ENCODE measurements at regions not wholly inside any gene's neighbourhood (a gene's known extent, or its start where the extent isn't known, plus 50 kb on each side); places are given as distances from the start of the nearest gene placed in this dataset.

- no peak for TF ChIP-seq CTCF (IDR thresholded peaks at IDR 0.05; ENCODE audit: low read depth, low read length, missing input control)
- no peak for TF ChIP-seq MAX (IDR thresholded peaks at IDR 0.05)
- no peak for TF ChIP-seq FOXA1 (IDR thresholded peaks at IDR 0.05)
- TF ChIP-seq GABPA (IDR thresholded peaks at IDR 0.05 in 1 of 2, conservative IDR thresholded peaks at IDR 0.05 in 1 of 2) = no peak
- TF ChIP-seq RAD21 (IDR thresholded peaks at IDR 0.05) = no peak
- no peak for TF ChIP-seq ZBTB33 (IDR thresholded peaks at IDR 0.05)
- TF ChIP-seq NR2F2 (IDR thresholded peaks at IDR 0.05) = no peak
- no peak for TF ChIP-seq EGR1 (IDR thresholded peaks at IDR 0.05; ENCODE audit: low read depth in 2 of 2)
- no peak for TF ChIP-seq RXRA (IDR thresholded peaks at IDR 0.05)
- no peak for TF ChIP-seq TAF1 (conservative IDR thresholded peaks at IDR 0.05)
- TF ChIP-seq YY1 (IDR thresholded peaks at IDR 0.05) = no peak
- no peak for TF ChIP-seq REST (IDR thresholded peaks at IDR 0.05)
Measured at GRCh38 chr13:59476366-59476765, 687.4 kb downstream of the DIAPH3 start.
